ENCODE measurements at regions not wholly inside any gene's neighbourhood (a gene's known extent, or its start where the extent isn't known, plus 50 kb on each side); places are given as distances from the start of the nearest gene placed in this dataset.

DNA sequence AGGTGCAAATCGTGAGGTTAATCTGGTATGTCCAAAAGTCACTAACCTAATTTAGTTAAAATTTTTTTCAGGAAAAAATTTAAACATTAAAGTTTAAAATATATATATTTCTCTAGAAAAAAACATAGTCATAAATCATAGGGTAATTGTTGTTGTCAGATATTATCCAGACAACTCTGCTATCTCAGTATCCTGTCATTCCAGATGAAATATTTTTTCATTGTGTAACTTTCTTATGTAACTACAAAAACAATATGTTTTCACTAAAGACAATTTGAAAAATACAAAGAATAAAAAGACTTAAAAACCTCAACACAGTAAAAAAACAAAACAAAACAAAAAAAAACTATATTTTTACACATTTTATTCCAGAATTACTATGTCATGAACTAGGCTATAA lies 57.6 kb downstream of the TENT5A start:
- peaks cover 10% of the 10 kb centered on the region for H3K4me1 Mint-ChIP-seq (ENCODE audit: unreplicated experiment)
- TF ChIP-seq, protein P1, sequence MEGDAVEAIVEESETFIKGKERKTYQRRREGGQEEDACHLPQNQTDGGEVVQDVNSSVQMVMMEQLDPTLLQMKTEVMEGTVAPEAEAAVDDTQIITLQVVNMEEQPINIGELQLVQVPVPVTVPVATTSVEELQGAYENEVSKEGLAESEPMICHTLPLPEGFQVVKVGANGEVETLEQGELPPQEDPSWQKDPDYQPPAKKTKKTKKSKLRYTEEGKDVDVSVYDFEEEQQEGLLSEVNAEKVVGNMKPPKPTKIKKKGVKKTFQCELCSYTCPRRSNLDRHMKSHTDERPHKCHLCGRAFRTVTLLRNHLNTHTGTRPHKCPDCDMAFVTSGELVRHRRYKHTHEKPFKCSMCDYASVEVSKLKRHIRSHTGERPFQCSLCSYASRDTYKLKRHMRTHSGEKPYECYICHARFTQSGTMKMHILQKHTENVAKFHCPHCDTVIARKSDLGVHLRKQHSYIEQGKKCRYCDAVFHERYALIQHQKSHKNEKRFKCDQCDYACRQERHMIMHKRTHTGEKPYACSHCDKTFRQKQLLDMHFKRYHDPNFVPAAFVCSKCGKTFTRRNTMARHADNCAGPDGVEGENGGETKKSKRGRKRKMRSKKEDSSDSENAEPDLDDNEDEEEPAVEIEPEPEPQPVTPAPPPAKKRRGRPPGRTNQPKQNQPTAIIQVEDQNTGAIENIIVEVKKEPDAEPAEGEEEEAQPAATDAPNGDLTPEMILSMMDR (IDR thresholded peaks at IDR 0.05), result no peak
- H3K27ac Mint-ChIP-seq (ENCODE audit: unreplicated experiment), result no peak overlapping the region
- H3K9me3 Mint-ChIP-seq (ENCODE audit: unreplicated experiment), result no peaks in the 10 kb centered on the region
- H3K27me3 Mint-ChIP-seq (ENCODE audit: unreplicated experiment), result no peaks in the 10 kb centered on the region
- DNase-seq (ENCODE audit: extremely low spot score, unreplicated experiment), result no peak
- no peaks in the 10 kb centered on the region for H3K36me3 Mint-ChIP-seq (ENCODE audit: unreplicated experiment)
- no peak overlapping the region for H3K4me3 Mint-ChIP-seq (ENCODE audit: unreplicated experiment)

DNA sequence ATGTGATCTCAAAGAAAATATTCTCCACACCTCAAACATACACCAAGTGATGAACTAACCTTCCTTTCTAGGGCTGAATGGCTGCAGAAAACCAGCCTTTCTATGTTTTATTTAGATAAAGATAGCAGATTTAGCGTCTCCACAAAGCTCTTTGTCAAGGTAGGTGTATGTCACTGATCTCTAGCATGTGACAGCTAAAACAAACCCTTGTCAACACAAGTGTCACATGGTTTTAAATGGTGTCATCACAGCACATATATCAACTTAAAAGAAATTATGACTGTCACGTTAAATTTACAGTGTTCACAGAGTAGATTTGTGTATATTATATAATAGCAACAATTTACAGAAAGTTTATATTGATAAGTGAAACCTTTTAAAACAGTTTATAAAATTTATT lies 58.3 kb downstream of the TENT5A start:
- Mint-ChIP-seq H3K4me3 (ENCODE audit: unreplicated experiment) (no peak overlapping the region), H3K9me3 (ENCODE audit: unreplicated experiment) (no peaks in the 10 kb centered on the region), H3K4me1 (ENCODE audit: unreplicated experiment) (peaks cover 8% of the 10 kb centered on the region), H3K36me3 (ENCODE audit: unreplicated experiment) (no peaks in the 10 kb centered on the region), H3K27ac (ENCODE audit: unreplicated experiment) (no peak overlapping the region), H3K27me3 (ENCODE audit: unreplicated experiment) (no peaks in the 10 kb centered on the region)
- DNase-seq (ENCODE audit: extremely low spot score, unreplicated experiment), result no peak
- TF ChIP-seq, protein P1 (IDR thresholded peaks at IDR 0.05), result no peak

DNA sequence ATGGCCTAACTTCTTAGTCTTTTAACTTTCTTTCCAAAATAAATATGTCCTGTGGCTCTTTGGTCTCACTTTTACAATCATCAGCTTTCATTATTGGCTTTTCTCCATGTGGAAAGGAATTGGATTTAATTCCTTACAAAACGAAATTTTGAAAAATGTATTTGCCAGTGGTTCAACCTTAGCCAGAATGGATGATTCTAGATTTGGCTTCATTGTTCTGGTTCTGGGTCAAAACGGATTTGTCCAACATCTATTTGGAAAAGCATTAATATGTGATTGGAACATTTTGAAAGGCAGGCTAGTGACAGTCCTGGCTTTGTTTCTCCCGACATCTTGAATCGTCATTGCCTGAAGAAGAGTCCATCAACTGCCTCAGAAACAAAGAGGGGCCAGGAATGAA lies 59.2 kb downstream of the TENT5A start:
- H3K27ac Mint-ChIP-seq (ENCODE audit: unreplicated experiment), result no peak overlapping the region
- TF ChIP-seq, protein P1 (IDR thresholded peaks at IDR 0.05), result no peak
- no peaks in the 10 kb centered on the region for H3K27me3 Mint-ChIP-seq (ENCODE audit: unreplicated experiment)
- no peak overlapping the region for H3K4me3 Mint-ChIP-seq (ENCODE audit: unreplicated experiment)
- DNase-seq (ENCODE audit: extremely low spot score, unreplicated experiment), result no peak
- H3K9me3 Mint-ChIP-seq (ENCODE audit: unreplicated experiment), result no peaks in the 10 kb centered on the region
- H3K36me3 Mint-ChIP-seq (ENCODE audit: unreplicated experiment), result no peaks in the 10 kb centered on the region
- H3K4me1 Mint-ChIP-seq (ENCODE audit: unreplicated experiment), result peaks cover 8% of the 10 kb centered on the region

DNA sequence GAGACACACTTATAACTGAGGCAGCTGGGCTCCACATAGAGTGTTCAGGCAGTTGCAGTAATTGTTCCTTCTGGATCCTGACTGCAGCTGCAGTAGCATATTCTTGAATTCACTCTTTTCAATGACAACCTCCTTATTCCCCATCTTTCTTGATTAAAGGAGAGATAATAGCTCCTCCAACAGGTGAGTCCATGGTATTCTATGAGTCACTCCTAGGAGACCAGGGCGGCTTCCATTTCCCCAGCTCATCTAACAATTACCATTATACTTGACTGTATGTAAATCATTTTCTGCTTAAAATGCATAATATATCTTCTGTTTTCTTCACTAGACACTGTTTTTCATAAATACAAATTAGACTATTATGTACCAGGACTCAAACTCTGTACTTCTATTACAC lies 62.4 kb downstream of the TENT5A start:
- no peaks in the 10 kb centered on the region for H3K27me3 Mint-ChIP-seq (ENCODE audit: unreplicated experiment)
- H3K9me3 Mint-ChIP-seq (ENCODE audit: unreplicated experiment), result no peaks in the 10 kb centered on the region
- H3K4me3 Mint-ChIP-seq (ENCODE audit: unreplicated experiment), result no peak overlapping the region
- peaks cover 6% of the 10 kb centered on the region for H3K4me1 Mint-ChIP-seq (ENCODE audit: unreplicated experiment)
- TF ChIP-seq, protein P1 (IDR thresholded peaks at IDR 0.05), result no peak
- no peak for DNase-seq (ENCODE audit: extremely low spot score, unreplicated experiment)
- no peaks in the 10 kb centered on the region for H3K36me3 Mint-ChIP-seq (ENCODE audit: unreplicated experiment)
- no peak overlapping the region for H3K27ac Mint-ChIP-seq (ENCODE audit: unreplicated experiment)

DNA sequence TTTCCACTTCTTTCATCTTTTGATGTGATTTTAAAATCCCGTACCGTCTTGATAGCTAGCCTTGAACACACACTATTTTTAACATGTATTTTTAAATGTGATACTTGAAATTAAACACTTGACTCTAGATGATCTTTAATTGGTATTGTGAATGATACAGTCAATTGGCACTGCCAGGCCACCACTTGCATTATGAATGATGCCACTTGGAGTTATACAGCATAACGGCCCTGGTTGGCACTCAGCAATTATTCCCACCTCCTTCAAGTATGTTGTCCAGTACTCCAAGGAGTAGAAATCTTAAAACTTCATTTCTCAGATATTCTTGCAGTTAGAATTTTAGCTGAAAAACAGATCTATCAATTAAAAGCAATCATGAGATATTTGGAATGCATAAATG lies 62.9 kb downstream of the TENT5A start:
- H3K9me3 Mint-ChIP-seq (ENCODE audit: unreplicated experiment), result no peaks in the 10 kb centered on the region
- H3K4me3 Mint-ChIP-seq (ENCODE audit: unreplicated experiment), result no peak overlapping the region
- H3K4me1 Mint-ChIP-seq (ENCODE audit: unreplicated experiment), result peaks cover 6% of the 10 kb centered on the region
- H3K36me3 Mint-ChIP-seq (ENCODE audit: unreplicated experiment), result no peaks in the 10 kb centered on the region
- no peak for DNase-seq (ENCODE audit: extremely low spot score, unreplicated experiment)
- no peak overlapping the region for H3K27ac Mint-ChIP-seq (ENCODE audit: unreplicated experiment)
- H3K27me3 Mint-ChIP-seq (ENCODE audit: unreplicated experiment), result no peaks in the 10 kb centered on the region
- TF ChIP-seq, protein P1 (IDR thresholded peaks at IDR 0.05), result no peak

Measured in osteocyte (in vitro differentiated cells).